ENCODE measurements at regions not wholly inside any gene's neighbourhood (a gene's known extent, or its start where the extent isn't known, plus 50 kb on each side); places are given as distances from the start of the nearest gene placed in this dataset.

- Histone ChIP-seq H3K27ac (ENCODE audit: low read depth in 2 of 2, low read length in 1 of 2) (no peak overlapping the region), H3K4me1 (ENCODE audit: control insufficient read depth in 1 of 2, insufficient read depth in 2 of 2, low read depth in 1 of 2, low read length in 1 of 2) (peaks cover 0 to 16% of the 10 kb centered on the region in 2 experiments; a peak in 2 of 4 replicates), H3K27me3 (ENCODE audit: insufficient read depth) (no peaks in the 10 kb centered on the region), H3F3A (replicated peaks; ENCODE audit: insufficient read depth) (no peaks in the 10 kb centered on the region), H3K36me3 (replicated peaks in 1 of 2; ENCODE audit: control insufficient read depth in 1 of 2, insufficient read depth in 2 of 2, low read length in 1 of 2) (no peaks in the 10 kb centered on the region), H3K4me2 (no peak overlapping the region), H3K4me3 (ENCODE audit: low read depth in 2 of 2, low read length in 1 of 2) (no peak overlapping the region), H3K79me2 (ENCODE audit: insufficient read depth) (no peaks in the 10 kb centered on the region), H4K20me1 (ENCODE audit: insufficient read depth) (no peaks in the 10 kb centered on the region), H3K9me3 (no peaks in the 10 kb centered on the region), H3K9me2 (no peaks in the 10 kb centered on the region), H2AFZ (ENCODE audit: low read depth) (no peak overlapping the region), H3K9ac (no peak overlapping the region)
- TF ChIP-seq EP300 (IDR thresholded peaks at IDR 0.05; ENCODE audit: borderline replicate concordance in 1 of 2, low read depth in 1 of 2, low read length in 1 of 2) = no peak
- no peak for TF ChIP-seq USF2 (IDR thresholded peaks at IDR 0.05; ENCODE audit: borderline replicate concordance, low read depth, low read length)
- no peak for TF ChIP-seq SIN3A (IDR thresholded peaks at IDR 0.05; ENCODE audit: borderline replicate concordance, low read depth, low read length)
- no peak for TF ChIP-seq PBX3 (IDR thresholded peaks at IDR 0.05)
- TF ChIP-seq GABPA (IDR thresholded peaks at IDR 0.05; ENCODE audit: low read depth) = no peak
- TF ChIP-seq MXI1 (IDR thresholded peaks at IDR 0.05; ENCODE audit: low read depth, low read length) = no peak
- TF ChIP-seq ELF1 (IDR thresholded peaks at IDR 0.05) = no peak
- no peak for TF ChIP-seq IRF3 (IDR thresholded peaks at IDR 0.05; ENCODE audit: low read depth, low read length)
- no peak for TF ChIP-seq RCOR1 (IDR thresholded peaks at IDR 0.05; ENCODE audit: low read length)
- TF ChIP-seq MAX (IDR thresholded peaks at IDR 0.05; ENCODE audit: low read depth) = no peak
- no peak for TF ChIP-seq REST (IDR thresholded peaks at IDR 0.05; ENCODE audit: low read depth, low read length)
- TF ChIP-seq MEF2A (IDR thresholded peaks at IDR 0.05; ENCODE audit: borderline replicate concordance, low read depth) = no peak
- 48% methylated on average over 3 of the region's 3 CpGs for WGBS (ENCODE audit: low lambda C conversion rate)
- CTCF ChIA-PET = interaction anchor here (0.6 to 7.2 kb wide), 3 partner anchors 13 to 974 kb away, joined by 3 to 69 read pairs (median 8); no protein-coding TSS in a partner anchor
- DNase-seq = no peak
- POLR2A ChIA-PET = no interaction called here
Observed at GRCh38 chr1:222452031-222452430, 95.9 kb downstream of the HHIPL2 start.
